Keratinocyte (primary cell): ENCODE measurements at regions not wholly inside any gene's neighbourhood (a gene's known extent, or its start where the extent isn't known, plus 50 kb on each side); places are given as distances from the start of the nearest gene placed in this dataset.

Experiments
- EZH2 ChIP-seq: IDR thresholded peaks from one replicate; pipeline ENCODE4 v1.6.1; 2012; ENCODE audit warnings: inconsistent platforms, mild to moderate bottlenecking, low read length, moderate library complexity
- TF ChIP-seq, protein P1 (sequence below), 3 experiments: IDR thresholded peaks in 1 of 3; conservative IDR thresholded peaks in 1 of 3; optimal IDR thresholded peaks in 1 of 3; 2 replicates in 2 of 3; 3 replicates in 1 of 3; pipeline versions ENCODE3 to v1.5.1; 2011; ENCODE audit warnings: low read length in 3 of 3, mild to moderate bottlenecking in 3 of 3, moderate library complexity in 2 of 3, control low read depth in 1 of 3, inconsistent platforms in 1 of 3; ENCODE audit not compliant: insufficient read depth in 2 of 3; ENCODE audit errors: extremely low read depth in 1 of 3

DNA sequence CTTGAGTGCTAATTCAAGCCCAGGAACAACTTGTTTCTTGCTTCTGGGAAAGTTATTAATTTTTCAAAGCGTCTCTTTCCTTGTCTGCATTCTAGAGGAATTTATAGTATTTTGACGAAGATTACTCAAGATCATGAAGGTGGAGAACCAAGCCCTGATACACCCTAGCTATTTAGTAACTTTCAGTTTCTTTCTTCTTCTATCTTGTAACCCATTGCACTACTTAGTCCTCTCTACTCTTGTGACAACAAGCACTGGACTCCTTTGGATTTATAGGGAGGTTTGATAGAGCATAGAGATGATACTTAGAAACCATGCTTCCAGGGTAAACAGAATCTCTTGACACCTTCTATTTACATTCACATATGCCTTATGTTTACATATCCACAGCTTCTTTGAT, 203.3 kb upstream of the GRM7 start:
- TF ChIP-seq EZH2: no peak
- TF ChIP-seq, protein P1, sequence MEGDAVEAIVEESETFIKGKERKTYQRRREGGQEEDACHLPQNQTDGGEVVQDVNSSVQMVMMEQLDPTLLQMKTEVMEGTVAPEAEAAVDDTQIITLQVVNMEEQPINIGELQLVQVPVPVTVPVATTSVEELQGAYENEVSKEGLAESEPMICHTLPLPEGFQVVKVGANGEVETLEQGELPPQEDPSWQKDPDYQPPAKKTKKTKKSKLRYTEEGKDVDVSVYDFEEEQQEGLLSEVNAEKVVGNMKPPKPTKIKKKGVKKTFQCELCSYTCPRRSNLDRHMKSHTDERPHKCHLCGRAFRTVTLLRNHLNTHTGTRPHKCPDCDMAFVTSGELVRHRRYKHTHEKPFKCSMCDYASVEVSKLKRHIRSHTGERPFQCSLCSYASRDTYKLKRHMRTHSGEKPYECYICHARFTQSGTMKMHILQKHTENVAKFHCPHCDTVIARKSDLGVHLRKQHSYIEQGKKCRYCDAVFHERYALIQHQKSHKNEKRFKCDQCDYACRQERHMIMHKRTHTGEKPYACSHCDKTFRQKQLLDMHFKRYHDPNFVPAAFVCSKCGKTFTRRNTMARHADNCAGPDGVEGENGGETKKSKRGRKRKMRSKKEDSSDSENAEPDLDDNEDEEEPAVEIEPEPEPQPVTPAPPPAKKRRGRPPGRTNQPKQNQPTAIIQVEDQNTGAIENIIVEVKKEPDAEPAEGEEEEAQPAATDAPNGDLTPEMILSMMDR (optimal IDR thresholded peaks at IDR 0.05 in 1 of 3, IDR thresholded peaks at IDR 0.05 in 1 of 3, conservative IDR thresholded peaks at IDR 0.05 in 1 of 3; ENCODE audit: extremely low read depth in 1 of 3, insufficient read depth in 2 of 3, low read length in 3 of 3): no peak
